ENCODE measurements at regions not wholly inside any gene's neighbourhood (a gene's known extent, or its start where the extent isn't known, plus 50 kb on each side); places are given as distances from the start of the nearest gene placed in this dataset.
"Not testable (repeated sequence)": the region's sequence is repeated elsewhere in the genome, so short reads cannot be mapped to it uniquely, and the experiment has no call there.

GRCh38 chr1:109857702-109858101 lies 52.9 kb upstream of the CSF1 start:
- not testable (repeated sequence) for DNase-seq (ENCODE audit: extremely low read depth, low read depth, low spot score)

GRCh38 chr1:109855986-109856385 lies 54.7 kb upstream of the CSF1 start:
- DNase-seq (ENCODE audit: extremely low read depth, low read depth, low spot score): not testable (repeated sequence)

- not testable (repeated sequence) for DNase-seq (ENCODE audit: extremely low read depth, low read depth, low spot score)
Observed at GRCh38 chr1:109853972-109854371, 56.7 kb upstream of the CSF1 start.

GRCh38 chr1:109852221-109853015 lies 58.2 kb upstream of the CSF1 start:
- DNase-seq (ENCODE audit: extremely low read depth, low read depth, low spot score): peak; percentile 18

GRCh38 chr1:109850827-109851226 lies 59.8 kb upstream of the CSF1 start:
- DNase-seq (ENCODE audit: extremely low read depth, low read depth, low spot score): no peak

GRCh38 chr1:109850194-109850593 lies 60.5 kb upstream of the CSF1 start:
- no peak for DNase-seq (ENCODE audit: extremely low read depth, low read depth, low spot score)

GRCh38 chr1:109849655-109850054 lies 61.0 kb upstream of the CSF1 start:
- DNase-seq (ENCODE audit: extremely low read depth, low read depth, low spot score): no peak

- no peak for DNase-seq (ENCODE audit: extremely low read depth, low read depth, low spot score)
Observed at GRCh38 chr1:109847251-109847650, 63.4 kb upstream of the CSF1 start.

GRCh38 chr1:109846846-109847245 lies 63.8 kb upstream of the CSF1 start:
- no peak for DNase-seq (ENCODE audit: extremely low read depth, low read depth, low spot score)

GRCh38 chr1:109846162-109846561 lies 64.5 kb upstream of the CSF1 start:
- no peak for DNase-seq (ENCODE audit: extremely low read depth, low read depth, low spot score)

- DNase-seq (ENCODE audit: extremely low read depth, low read depth, low spot score): no peak
Observed at GRCh38 chr1:109845658-109846057, 65.0 kb upstream of the CSF1 start.

- no peak for DNase-seq (ENCODE audit: extremely low read depth, low read depth, low spot score)
Observed at GRCh38 chr1:109844609-109845008, 66.0 kb upstream of the CSF1 start.

GRCh38 chr1:109840011-109840629 lies 70.5 kb upstream of the CSF1 start:
- DNase-seq (ENCODE audit: extremely low read depth, low read depth, low spot score): no peak

- DNase-seq (ENCODE audit: extremely low read depth, low read depth, low spot score): not testable (repeated sequence)
Observed at GRCh38 chr1:109839276-109839675, 71.4 kb upstream of the CSF1 start.

- no peak for DNase-seq (ENCODE audit: extremely low read depth, low read depth, low spot score)
Observed at GRCh38 chr1:109838838-109839240, 71.8 kb upstream of the CSF1 start.

GRCh38 chr1:109837852-109838570 lies 72.6 kb upstream of the CSF1 start:
- no peak for DNase-seq (ENCODE audit: extremely low read depth, low read depth, low spot score)

GRCh38 chr1:109835645-109836044 lies 71.9 kb upstream of the EPS8L3 start:
- not testable (repeated sequence) for DNase-seq (ENCODE audit: extremely low read depth, low read depth, low spot score)

GRCh38 chr1:109834951-109835350 lies 71.2 kb upstream of the EPS8L3 start:
- DNase-seq (ENCODE audit: extremely low read depth, low read depth, low spot score): no peak

- no peak for DNase-seq (ENCODE audit: extremely low read depth, low read depth, low spot score)
Observed at GRCh38 chr1:109832945-109833344, 69.2 kb upstream of the EPS8L3 start.

- no peak for DNase-seq (ENCODE audit: extremely low read depth, low read depth, low spot score)
Observed at GRCh38 chr1:109828756-109829505, 65.2 kb upstream of the EPS8L3 start.

GRCh38 chr1:109827986-109828385 lies 64.3 kb upstream of the EPS8L3 start:
- no peak for DNase-seq (ENCODE audit: extremely low read depth, low read depth, low spot score)

All from glomerular endothelial cell (primary cell).